GM12874 (cell line): ENCODE measurements at regions not wholly inside any gene's neighbourhood (a gene's known extent, or its start where the extent isn't known, plus 50 kb on each side); places are given as distances from the start of the nearest gene placed in this dataset.

ENCODE experiments used
- CTCF ChIP-seq: IDR thresholded peaks from 2 replicates; pipeline ENCODE4 v1.5.1; 2011; ENCODE audit warnings: low read depth, mild to moderate bottlenecking, control low read depth, low read length, moderate library complexity; ENCODE audit not compliant: insufficient read depth

GRCh38 chr15:62254137-62254934, 89.3 kb upstream of the C2CD4B start:
- peak; percentile 74 for TF ChIP-seq CTCF

- TF ChIP-seq CTCF = no peak
Measured at GRCh38 chr15:62257996-62258521, 93.0 kb upstream of the C2CD4B start.

GRCh38 chr15:62262305-62262941, 97.3 kb upstream of the C2CD4B start:
- TF ChIP-seq CTCF = no peak

GRCh38 chr15:62264196-62264595, 99.1 kb upstream of the C2CD4B start:
- no peak for TF ChIP-seq CTCF

GRCh38 chr15:62269504-62269903, 104.4 kb upstream of the C2CD4B start:
- TF ChIP-seq CTCF = no peak

- TF ChIP-seq CTCF = no peak
Measured at GRCh38 chr15:62270216-62270921, 105.3 kb upstream of the C2CD4B start.

- no peak for TF ChIP-seq CTCF
Measured at GRCh38 chr15:62272290-62272689, 107.2 kb upstream of the C2CD4B start.
